ENCODE measurements at regions not wholly inside any gene's neighbourhood (a gene's known extent, or its start where the extent isn't known, plus 50 kb on each side); places are given as distances from the start of the nearest gene placed in this dataset.

- no peak for TF ChIP-seq CTCF (IDR thresholded peaks at IDR 0.05; ENCODE audit: low read length)
- no peak for TF ChIP-seq EZH2phosphoT487 (IDR thresholded peaks at IDR 0.05; ENCODE audit: low read length)
- no peak for TF ChIP-seq EZH2 (optimal IDR thresholded peaks at IDR 0.05; ENCODE audit: low read depth, low read length)
Observed at GRCh38 chr4:123675567-123675966, 279.0 kb downstream of the SPRY1 start.

Data from MM.1S (cell line).